ENCODE measurements at regions not wholly inside any gene's neighbourhood (a gene's known extent, or its start where the extent isn't known, plus 50 kb on each side); places are given as distances from the start of the nearest gene placed in this dataset.

GRCh38 chr6:6412221-6412620, 91.8 kb upstream of the F13A1 start:
- TF ChIP-seq CTCF (IDR thresholded peaks at IDR 0.05), result no peak
- no peak for TF ChIP-seq ZFX (IDR thresholded peaks at IDR 0.05; ENCODE audit: borderline replicate concordance)

Data from 22Rv1 (cell line).